ENCODE measurements at regions not wholly inside any gene's neighbourhood (a gene's known extent, or its start where the extent isn't known, plus 50 kb on each side); places are given as distances from the start of the nearest gene placed in this dataset.

- no peaks in the 10 kb centered on the region for H3K4me1 Mint-ChIP-seq (ENCODE audit: unreplicated experiment)
- no peak for DNase-seq (ENCODE audit: low spot score)
- no peaks in the 10 kb centered on the region for H3K27me3 Mint-ChIP-seq (ENCODE audit: unreplicated experiment)
- TF ChIP-seq CTCF (IDR thresholded peaks at IDR 0.05; ENCODE audit: unreplicated experiment) = no peak
- no peaks in the 10 kb centered on the region for H3K9me3 Mint-ChIP-seq (ENCODE audit: unreplicated experiment)
- H3K36me3 Mint-ChIP-seq (ENCODE audit: low read depth, unreplicated experiment) = no peaks in the 10 kb centered on the region
- no peak overlapping the region for H3K4me3 Mint-ChIP-seq (ENCODE audit: unreplicated experiment)
- H3K27ac Mint-ChIP-seq (ENCODE audit: unreplicated experiment) = no peak overlapping the region
Observed at GRCh38 chr11:81424822-81425221, 1308.8 kb downstream of the FAM181B start.

DNA sequence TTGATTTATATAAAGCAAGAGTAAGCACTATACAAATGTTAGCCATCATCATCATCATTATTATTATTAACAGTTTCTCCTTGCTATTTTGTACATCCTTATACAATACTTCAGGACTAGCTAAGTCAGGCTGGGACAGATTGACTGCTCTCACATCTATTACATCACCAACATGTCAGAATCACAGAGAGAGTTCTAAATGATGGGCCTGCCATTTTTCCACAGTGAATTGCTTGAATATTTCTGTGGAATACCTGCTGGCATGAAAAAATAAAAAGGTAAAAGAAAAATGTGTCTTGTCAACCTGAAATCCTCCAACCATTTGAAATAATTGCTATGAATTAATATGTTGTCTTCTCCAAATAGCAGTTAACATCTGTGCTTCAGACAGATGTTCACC, 1311.3 kb downstream of the FAM181B start:
- TF ChIP-seq CTCF (IDR thresholded peaks at IDR 0.05; ENCODE audit: unreplicated experiment) = no peak
- Mint-ChIP-seq H3K27me3 (ENCODE audit: unreplicated experiment) (no peaks in the 10 kb centered on the region), H3K9me3 (ENCODE audit: unreplicated experiment) (no peaks in the 10 kb centered on the region), H3K4me3 (ENCODE audit: unreplicated experiment) (no peak overlapping the region), H3K4me1 (ENCODE audit: unreplicated experiment) (no peaks in the 10 kb centered on the region), H3K27ac (ENCODE audit: unreplicated experiment) (no peak overlapping the region), H3K36me3 (ENCODE audit: low read depth, unreplicated experiment) (no peaks in the 10 kb centered on the region)
- no peak for DNase-seq (ENCODE audit: low spot score)

- no peak for DNase-seq (ENCODE audit: low spot score)
- Mint-ChIP-seq H3K4me3 (ENCODE audit: unreplicated experiment) (no peak overlapping the region), H3K27ac (ENCODE audit: unreplicated experiment) (no peak overlapping the region), H3K9me3 (ENCODE audit: unreplicated experiment) (no peaks in the 10 kb centered on the region), H3K36me3 (ENCODE audit: low read depth, unreplicated experiment) (no peaks in the 10 kb centered on the region), H3K4me1 (ENCODE audit: unreplicated experiment) (no peaks in the 10 kb centered on the region), H3K27me3 (ENCODE audit: unreplicated experiment) (no peaks in the 10 kb centered on the region)
- TF ChIP-seq CTCF (IDR thresholded peaks at IDR 0.05; ENCODE audit: unreplicated experiment) = no peak
Observed at GRCh38 chr11:81421251-81421860, 1312.3 kb downstream of the FAM181B start.

DNA sequence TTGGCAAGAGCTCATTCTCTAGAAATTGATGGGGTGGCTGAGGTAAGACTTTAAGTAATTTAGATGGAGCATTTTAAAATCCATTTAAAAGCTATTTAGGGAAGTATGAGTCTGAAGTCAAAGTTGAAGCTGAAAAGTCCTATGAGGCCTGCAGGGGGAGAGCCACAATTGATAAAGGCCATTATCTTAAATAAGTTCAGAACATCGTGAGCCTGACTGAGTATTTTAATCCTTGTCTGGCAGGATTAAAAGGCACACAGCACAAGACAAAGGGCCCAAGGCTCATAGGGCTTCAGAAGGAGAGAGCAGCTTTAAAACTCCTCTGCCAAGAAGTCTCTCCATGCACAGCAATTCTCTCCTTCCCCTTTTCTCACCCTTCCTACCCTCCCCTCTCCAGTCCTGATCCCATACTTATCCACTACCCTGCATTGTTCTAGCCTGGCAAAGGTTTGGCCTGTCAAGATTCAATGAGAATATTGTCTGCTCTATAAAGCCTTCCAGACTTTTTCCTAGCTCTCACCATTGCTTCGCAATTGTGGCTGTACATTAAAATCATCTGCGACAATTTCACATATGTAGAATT, 1312.9 kb downstream of the FAM181B start:
- Mint-ChIP-seq H3K9me3 (ENCODE audit: unreplicated experiment) (no peaks in the 10 kb centered on the region), H3K36me3 (ENCODE audit: low read depth, unreplicated experiment) (no peaks in the 10 kb centered on the region), H3K4me1 (ENCODE audit: unreplicated experiment) (no peaks in the 10 kb centered on the region), H3K27me3 (ENCODE audit: unreplicated experiment) (no peaks in the 10 kb centered on the region), H3K27ac (ENCODE audit: unreplicated experiment) (no peak overlapping the region), H3K4me3 (ENCODE audit: unreplicated experiment) (no peak overlapping the region)
- no peak for DNase-seq (ENCODE audit: low spot score)
- TF ChIP-seq CTCF (IDR thresholded peaks at IDR 0.05; ENCODE audit: unreplicated experiment) = no peak

GRCh38 chr11:81397316-81397715, 1336.3 kb downstream of the FAM181B start:
- Mint-ChIP-seq H3K9me3 (ENCODE audit: unreplicated experiment) (no peaks in the 10 kb centered on the region), H3K27ac (ENCODE audit: unreplicated experiment) (no peak overlapping the region), H3K36me3 (ENCODE audit: low read depth, unreplicated experiment) (no peaks in the 10 kb centered on the region)

More at GRCh38 chr11:81397316-81397715, 1336.3 kb downstream of the FAM181B start:
- DNase-seq (ENCODE audit: low spot score) = no peak
- no peak overlapping the region for H3K4me3 Mint-ChIP-seq (ENCODE audit: unreplicated experiment)
- H3K4me1 Mint-ChIP-seq (ENCODE audit: unreplicated experiment) = no peaks in the 10 kb centered on the region
- no peak for TF ChIP-seq CTCF (IDR thresholded peaks at IDR 0.05; ENCODE audit: unreplicated experiment)
- no peaks in the 10 kb centered on the region for H3K27me3 Mint-ChIP-seq (ENCODE audit: unreplicated experiment)
